ENCODE measurements at regions not wholly inside any gene's neighbourhood (a gene's known extent, or its start where the extent isn't known, plus 50 kb on each side); places are given as distances from the start of the nearest gene placed in this dataset.
"Not testable (repeated sequence)": the region's sequence is repeated elsewhere in the genome, so short reads cannot be mapped to it uniquely, and the experiment has no call there.

- DNase-seq (ENCODE audit: low spot score): no peak
Observed at GRCh38 chr5:104891596-104891995, 1329.0 kb upstream of the NUDT12 start.

GRCh38 chr5:104890767-104891166 lies 1328.2 kb upstream of the NUDT12 start:
- DNase-seq (ENCODE audit: low spot score): no peak

- DNase-seq (ENCODE audit: low spot score): no peak
Observed at GRCh38 chr5:104859437-104859836, 1296.8 kb upstream of the NUDT12 start.

- DNase-seq (ENCODE audit: low spot score): not testable (repeated sequence)
Observed at GRCh38 chr5:104852099-104852498, 1289.5 kb upstream of the NUDT12 start.

- DNase-seq (ENCODE audit: low spot score): no peak
Observed at GRCh38 chr5:104845541-104845940, 1283.0 kb upstream of the NUDT12 start.

- no peak for DNase-seq (ENCODE audit: low spot score)
Observed at GRCh38 chr5:104843822-104844221, 1281.2 kb upstream of the NUDT12 start.

- no peak for DNase-seq (ENCODE audit: low spot score)
Observed at GRCh38 chr5:104840284-104840683, 1277.7 kb upstream of the NUDT12 start.

GRCh38 chr5:104831515-104831914 lies 1268.9 kb upstream of the NUDT12 start:
- DNase-seq (ENCODE audit: low spot score): not testable (repeated sequence)

GRCh38 chr5:104821606-104822005 lies 1259.0 kb upstream of the NUDT12 start:
- no peak for DNase-seq (ENCODE audit: low spot score)

- DNase-seq (ENCODE audit: low spot score): no peak
Observed at GRCh38 chr5:104817127-104817526, 1254.5 kb upstream of the NUDT12 start.

GRCh38 chr5:104815212-104815611 lies 1252.6 kb upstream of the NUDT12 start:
- DNase-seq (ENCODE audit: low spot score): no peak

- no peak for DNase-seq (ENCODE audit: low spot score)
Observed at GRCh38 chr5:104800440-104801048, 1238.0 kb upstream of the NUDT12 start.

GRCh38 chr5:104793755-104794080 lies 1231.1 kb upstream of the NUDT12 start:
- no peak for DNase-seq (ENCODE audit: low spot score)

- DNase-seq (ENCODE audit: low spot score): no peak
Observed at GRCh38 chr5:104793031-104793754, 1230.6 kb upstream of the NUDT12 start.

GRCh38 chr5:104789366-104789765 lies 1226.8 kb upstream of the NUDT12 start:
- no peak for DNase-seq (ENCODE audit: low spot score)

- no peak for DNase-seq (ENCODE audit: low spot score)
Observed at GRCh38 chr5:104785097-104785496, 1222.5 kb upstream of the NUDT12 start.

- no peak for DNase-seq (ENCODE audit: low spot score)
Observed at GRCh38 chr5:104774372-104774771, 1211.8 kb upstream of the NUDT12 start.

- DNase-seq (ENCODE audit: low spot score): no peak
Observed at GRCh38 chr5:104764197-104764596, 1201.6 kb upstream of the NUDT12 start.

- DNase-seq (ENCODE audit: low spot score): no peak
Observed at GRCh38 chr5:104763216-104763615, 1200.6 kb upstream of the NUDT12 start.

GRCh38 chr5:104757915-104758314 lies 1195.3 kb upstream of the NUDT12 start:
- no peak for DNase-seq (ENCODE audit: low spot score)

GRCh38 chr5:104755806-104756205 lies 1193.2 kb upstream of the NUDT12 start:
- no peak for DNase-seq (ENCODE audit: low spot score)

GRCh38 chr5:104754311-104754995 lies 1191.9 kb upstream of the NUDT12 start:
- no peak for DNase-seq (ENCODE audit: low spot score)

GRCh38 chr5:104751969-104752368 lies 1189.4 kb upstream of the NUDT12 start:
- DNase-seq (ENCODE audit: low spot score): no peak

Measured in hepatic stellate cell (primary cell).